H9 (cell line): ENCODE measurements at regions not wholly inside any gene's neighbourhood (a gene's known extent, or its start where the extent isn't known, plus 50 kb on each side); places are given as distances from the start of the nearest gene placed in this dataset.

Source experiments
- DNase-seq: peaks from one replicate; pipeline ENCODE4 v3.0.0-alpha.2; 2017
- H2AFZ ChIP-seq: one replicate; pipeline ENCODE4 v1.6.1; 2013; ENCODE audit warnings: mild to moderate bottlenecking, low read length, control low read depth, moderate library complexity
- H2AK5ac ChIP-seq: 2 replicates; pipeline ENCODE4 v1.6.1; 2013; ENCODE audit warnings: low read length, control low read depth, mixed read lengths; ENCODE audit not compliant: insufficient read length
- H2BK120ac ChIP-seq: one replicate; pipeline ENCODE4 v1.6.1; 2013; ENCODE audit warnings: low read depth, mild to moderate bottlenecking, low read length, control low read depth, inconsistent platforms; ENCODE audit not compliant: poor library complexity, severe bottlenecking
- H2BK12ac ChIP-seq: 2 replicates; pipeline ENCODE4 v1.6.1; 2013; ENCODE audit warnings: low read length, control low read depth, mixed read lengths, low read depth; ENCODE audit not compliant: insufficient read length
- H2BK15ac ChIP-seq: 2 replicates; pipeline ENCODE4 v1.6.1; 2013; ENCODE audit warnings: low read depth, low read length, control low read depth
- H2BK20ac ChIP-seq: one replicate; pipeline ENCODE4 v1.6.1; 2013; ENCODE audit warnings: low read depth, mild to moderate bottlenecking, low read length, control low read depth, inconsistent platforms; ENCODE audit not compliant: poor library complexity, severe bottlenecking
- H2BK5ac ChIP-seq: 2 replicates; pipeline ENCODE4 v1.6.1; 2013; ENCODE audit warnings: low read length, control low read depth, mixed read lengths; ENCODE audit not compliant: insufficient read length
- H3K14ac ChIP-seq: 2 replicates; pipeline ENCODE4 v1.6.1; 2013; ENCODE audit warnings: low read length, control low read depth; ENCODE audit not compliant: insufficient read depth
- H3K18ac ChIP-seq: 2 replicates; pipeline ENCODE4 v1.6.1; 2013; ENCODE audit warnings: low read depth, mild to moderate bottlenecking, mixed read lengths, low read length, control low read depth; ENCODE audit not compliant: insufficient read length
- H3K23ac ChIP-seq: 2 replicates; pipeline ENCODE4 v1.6.1; 2013; ENCODE audit warnings: low read length, control low read depth, mixed read lengths, low read depth; ENCODE audit not compliant: insufficient read length
- H3K23me2 ChIP-seq: 2 replicates; pipeline ENCODE4 v1.6.1; 2013; ENCODE audit warnings: low read depth, mild to moderate bottlenecking, mixed read lengths, low read length, control low read depth; ENCODE audit not compliant: insufficient read length, poor library complexity, severe bottlenecking
- H3K27ac ChIP-seq: 2 replicates; pipeline ENCODE4 v1.5.1; 2013; ENCODE audit warnings: low read length, control low read depth, mixed read lengths, low read depth; ENCODE audit not compliant: insufficient read length
- H3K27me3 ChIP-seq: 2 replicates; pipeline ENCODE4 v1.6.1; 2013; ENCODE audit warnings: low read length, control low read depth, inconsistent platforms; ENCODE audit not compliant: insufficient read depth
- H3K4ac ChIP-seq: 2 replicates; pipeline ENCODE4 v1.6.1; 2013; ENCODE audit warnings: low read depth, mild to moderate bottlenecking, control low read depth, inconsistent platforms, low read length, moderate library complexity
- H3K4me1 ChIP-seq: 2 replicates; pipeline ENCODE4 v1.6.1; 2013; ENCODE audit warnings: low read length, control low read depth, inconsistent platforms; ENCODE audit not compliant: insufficient read depth
- H3K4me2 ChIP-seq: 2 replicates; pipeline ENCODE4 v1.6.1; 2013; ENCODE audit warnings: low read length, control low read depth, mixed read lengths; ENCODE audit not compliant: insufficient read length, insufficient read depth
- H3K56ac ChIP-seq: 2 replicates; pipeline ENCODE4 v1.6.1; 2013; ENCODE audit warnings: low read depth, mild to moderate bottlenecking, mixed read lengths, low read length, control low read depth; ENCODE audit not compliant: insufficient read length
- H3K79me1 ChIP-seq: 2 replicates; pipeline ENCODE4 v1.6.1; 2013; ENCODE audit warnings: low read depth, mild to moderate bottlenecking, moderate library complexity, low read length, control low read depth, inconsistent platforms; ENCODE audit not compliant: insufficient read depth, poor library complexity, severe bottlenecking
- H3K79me2 ChIP-seq: 2 replicates; pipeline ENCODE4 v1.6.1; 2013; ENCODE audit warnings: low read length, control low read depth, inconsistent platforms; ENCODE audit not compliant: insufficient read depth
- H3K9ac ChIP-seq: 2 replicates; pipeline ENCODE4 v1.6.1; 2013; ENCODE audit warnings: low read length, control low read depth, mixed read lengths; ENCODE audit not compliant: insufficient read length; ENCODE audit errors: extremely low read depth
- H3K9me3 ChIP-seq: one replicate; pipeline ENCODE4 v1.6.1; 2013; ENCODE audit warnings: low read depth, low read length, inconsistent platforms; ENCODE audit not compliant: control insufficient read depth
- H3T11ph ChIP-seq: one replicate; pipeline ENCODE4 v1.6.1; 2013; ENCODE audit warnings: mild to moderate bottlenecking, low read length, control low read depth, inconsistent platforms
- H4K20me1 ChIP-seq: one replicate; pipeline ENCODE4 v1.6.1; 2013; ENCODE audit not compliant: control insufficient read depth, insufficient read length, insufficient read depth
- H4K5ac ChIP-seq: 2 replicates; pipeline ENCODE4 v1.6.1; 2013; ENCODE audit warnings: low read depth, mild to moderate bottlenecking, mixed read lengths, low read length, control low read depth; ENCODE audit not compliant: insufficient read length
- H4K8ac ChIP-seq: replicated peaks from 2 replicates; pipeline ENCODE4 v1.6.1; 2013; ENCODE audit warnings: low read length, control low read depth, mixed read lengths, low read depth; ENCODE audit not compliant: insufficient read length
- H4K91ac ChIP-seq: 2 replicates; pipeline ENCODE4 v1.6.1; 2013; ENCODE audit warnings: low read depth, mild to moderate bottlenecking, moderate library complexity, mixed read lengths, low read length, control low read depth; ENCODE audit not compliant: insufficient read length
- H3K27ac Mint-ChIP-seq, 3 experiments: 2 replicates in 2 of 3; 3 replicates in 1 of 3; pipeline ENCODE4 v1.8.0; 2020 to 2021; ENCODE audit warnings: mixed read lengths in 3 of 3, mild to moderate bottlenecking in 1 of 3, moderate library complexity in 1 of 3
- H3K27me3 Mint-ChIP-seq: 2 replicates; pipeline ENCODE4 v1.8.0; 2021; ENCODE audit warnings: low read depth, mild to moderate bottlenecking, moderate library complexity, mixed read lengths
- H3K36me3 Mint-ChIP-seq, 3 experiments: 2 replicates in 2 of 3; 3 replicates in 1 of 3; pipeline ENCODE4 v1.8.0; 2020 to 2021; ENCODE audit warnings: low read depth in 3 of 3, mixed read lengths in 3 of 3; ENCODE audit not compliant: insufficient read depth in 1 of 3
- H3K4me1 Mint-ChIP-seq, 2 experiments: 2 replicates each; pipeline ENCODE4 v1.8.0; 2020; ENCODE audit warnings: mixed read lengths in 2 of 2
- H3K4me3 Mint-ChIP-seq, 2 experiments: 2 replicates in 1 of 2; 3 replicates in 1 of 2; pipeline ENCODE4 v1.8.0; 2020 to 2021; ENCODE audit warnings: mild to moderate bottlenecking in 2 of 2, mixed read lengths in 2 of 2, moderate library complexity in 1 of 2
- H3K9me3 Mint-ChIP-seq, 2 experiments: 2 replicates in 1 of 2; 3 replicates in 1 of 2; pipeline ENCODE4 v1.8.0; 2020; ENCODE audit warnings: mild to moderate bottlenecking in 2 of 2, mixed read lengths in 2 of 2, moderate library complexity in 1 of 2
- TF ChIP-seq, protein P1 (sequence below): fragments of 200-600 bp; sonication (generic); conservative IDR thresholded peaks from 3 replicates; pipeline ENCODE4 v1.8.0; 2021; ENCODE audit warnings: antibody characterized with exemption, mild to moderate bottlenecking

DNA sequence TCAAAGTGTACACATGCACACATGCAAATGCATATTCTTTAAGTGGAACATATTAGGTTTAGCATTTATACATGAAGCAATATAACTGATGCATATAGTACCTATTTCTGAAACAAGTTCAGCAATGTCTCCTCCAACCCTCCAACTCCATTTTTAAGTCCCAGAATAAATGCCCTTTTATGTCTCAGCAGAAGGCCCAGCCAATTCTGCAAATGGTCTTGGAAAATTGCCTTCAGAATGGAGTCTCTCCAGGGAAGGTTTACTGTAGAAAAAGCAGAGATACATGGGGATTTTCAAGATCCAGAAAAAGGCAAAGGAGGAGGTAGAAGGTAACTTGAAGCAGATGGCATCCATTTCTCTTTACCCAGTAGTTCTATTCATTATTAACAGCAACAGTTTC is 633.3 kb downstream of the MAFB start:
- H3K9me3 ChIP-seq, result peaks cover 7% of the 10 kb centered on the region
- H3K4me3 Mint-ChIP-seq, result no peak overlapping the region
- no peak overlapping the region for H2BK12ac ChIP-seq
- no peak overlapping the region for H3K14ac ChIP-seq
- H3K23ac ChIP-seq, result no peak overlapping the region
- H3K18ac ChIP-seq, result no peak overlapping the region
- no peak overlapping the region for H3T11ph ChIP-seq
- H2BK5ac ChIP-seq, result no peak overlapping the region
- no peak overlapping the region for H2BK20ac ChIP-seq
- H4K91ac ChIP-seq, result no peak overlapping the region
- no peak overlapping the region for H2BK120ac ChIP-seq
- no peaks in the 10 kb centered on the region for H3K23me2 ChIP-seq
- TF ChIP-seq, protein P1, sequence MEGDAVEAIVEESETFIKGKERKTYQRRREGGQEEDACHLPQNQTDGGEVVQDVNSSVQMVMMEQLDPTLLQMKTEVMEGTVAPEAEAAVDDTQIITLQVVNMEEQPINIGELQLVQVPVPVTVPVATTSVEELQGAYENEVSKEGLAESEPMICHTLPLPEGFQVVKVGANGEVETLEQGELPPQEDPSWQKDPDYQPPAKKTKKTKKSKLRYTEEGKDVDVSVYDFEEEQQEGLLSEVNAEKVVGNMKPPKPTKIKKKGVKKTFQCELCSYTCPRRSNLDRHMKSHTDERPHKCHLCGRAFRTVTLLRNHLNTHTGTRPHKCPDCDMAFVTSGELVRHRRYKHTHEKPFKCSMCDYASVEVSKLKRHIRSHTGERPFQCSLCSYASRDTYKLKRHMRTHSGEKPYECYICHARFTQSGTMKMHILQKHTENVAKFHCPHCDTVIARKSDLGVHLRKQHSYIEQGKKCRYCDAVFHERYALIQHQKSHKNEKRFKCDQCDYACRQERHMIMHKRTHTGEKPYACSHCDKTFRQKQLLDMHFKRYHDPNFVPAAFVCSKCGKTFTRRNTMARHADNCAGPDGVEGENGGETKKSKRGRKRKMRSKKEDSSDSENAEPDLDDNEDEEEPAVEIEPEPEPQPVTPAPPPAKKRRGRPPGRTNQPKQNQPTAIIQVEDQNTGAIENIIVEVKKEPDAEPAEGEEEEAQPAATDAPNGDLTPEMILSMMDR, result no peak
- H4K5ac ChIP-seq, result no peak overlapping the region
- H3K4me1 Mint-ChIP-seq, result no peaks in the 10 kb centered on the region
- no peak overlapping the region for H3K56ac ChIP-seq
- H3K27ac Mint-ChIP-seq, result no peak overlapping the region; a peak in 1 of 7 replicates
- no peak overlapping the region for H3K27ac ChIP-seq
- peaks cover 15 to 20% of the 10 kb centered on the region in 2 experiments for H3K9me3 Mint-ChIP-seq
- peaks cover 4 to 17% (median 17%) of the 10 kb centered on the region in 3 experiments for H3K36me3 Mint-ChIP-seq
- H2AFZ ChIP-seq, result no peak overlapping the region
- no peaks in the 10 kb centered on the region for H3K79me2 ChIP-seq
- no peak overlapping the region for H4K8ac ChIP-seq
- no peaks in the 10 kb centered on the region for H4K20me1 ChIP-seq
- no peaks in the 10 kb centered on the region for H3K79me1 ChIP-seq
- no peak overlapping the region for H3K9ac ChIP-seq
- H3K4ac ChIP-seq, result no peak overlapping the region
- no peaks in the 10 kb centered on the region for H3K27me3 ChIP-seq
- no peak overlapping the region for H2BK15ac ChIP-seq
- no peak overlapping the region for H2AK5ac ChIP-seq
- no peaks in the 10 kb centered on the region for H3K27me3 Mint-ChIP-seq
- no peak overlapping the region for H3K4me2 ChIP-seq
- no peaks in the 10 kb centered on the region for H3K4me1 ChIP-seq
- DNase-seq, result no peak
